Skeletal muscle cell (primary cell): ENCODE measurements at regions not wholly inside any gene's neighbourhood (a gene's known extent, or its start where the extent isn't known, plus 50 kb on each side); places are given as distances from the start of the nearest gene placed in this dataset.

Experiments
- DNase-seq: peaks from one replicate; pipeline ENCODE4 v3.0.0-alpha.2; 2010; ENCODE audit warnings: low read depth
- H3K4me3 ChIP-seq: 2 replicates; pipeline ENCODE4 v1.5.1; 2011; ENCODE audit warnings: low read depth, mild to moderate bottlenecking, control low read depth, low read length, moderate library complexity

DNA sequence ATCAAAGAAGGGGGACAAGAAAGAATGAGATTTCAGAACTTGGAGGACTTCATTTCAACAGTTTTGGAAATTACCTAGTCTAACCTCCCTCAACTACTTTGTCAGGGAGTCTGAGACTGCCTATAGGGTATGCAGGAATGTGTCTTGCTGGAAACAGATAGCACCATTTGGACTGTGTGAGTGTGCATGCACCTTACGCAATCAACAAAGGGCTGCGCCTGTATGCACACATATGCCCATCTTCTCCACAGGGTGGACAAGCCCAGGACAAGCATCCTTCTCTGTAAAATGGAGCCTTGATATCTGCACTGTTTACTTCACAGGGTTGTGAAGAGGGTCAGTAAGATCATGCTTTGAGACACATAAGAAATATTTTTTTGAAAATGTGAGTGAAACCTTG lies 305.7 kb upstream of the ASIC2 start:
- H3K4me3 ChIP-seq = no peak overlapping the region

DNA sequence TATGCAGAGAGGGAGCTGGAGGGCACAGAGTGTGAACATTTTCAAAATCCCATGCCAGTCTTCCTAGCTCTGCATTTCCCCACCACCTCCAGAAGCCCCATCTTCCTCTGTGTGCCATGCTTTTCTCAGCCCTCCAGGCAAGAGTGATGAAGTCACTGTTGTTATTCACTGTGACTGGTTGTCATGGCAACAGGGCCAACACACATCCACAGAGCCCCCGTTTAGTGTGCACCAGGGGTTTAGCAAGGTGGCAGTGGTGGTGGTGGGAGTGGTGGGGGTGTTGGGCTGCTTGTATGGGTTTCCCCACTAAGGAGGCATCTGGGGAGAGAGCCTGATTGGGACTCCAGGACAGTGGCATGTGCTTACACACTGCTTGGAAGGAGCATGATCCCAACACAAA lies 309.9 kb upstream of the ASIC2 start:
- H3K4me3 ChIP-seq = no peak overlapping the region
- no peak for DNase-seq

More for the DNA sequence above, 305.7 kb upstream of the ASIC2 start:
- DNase-seq = no peak

DNA sequence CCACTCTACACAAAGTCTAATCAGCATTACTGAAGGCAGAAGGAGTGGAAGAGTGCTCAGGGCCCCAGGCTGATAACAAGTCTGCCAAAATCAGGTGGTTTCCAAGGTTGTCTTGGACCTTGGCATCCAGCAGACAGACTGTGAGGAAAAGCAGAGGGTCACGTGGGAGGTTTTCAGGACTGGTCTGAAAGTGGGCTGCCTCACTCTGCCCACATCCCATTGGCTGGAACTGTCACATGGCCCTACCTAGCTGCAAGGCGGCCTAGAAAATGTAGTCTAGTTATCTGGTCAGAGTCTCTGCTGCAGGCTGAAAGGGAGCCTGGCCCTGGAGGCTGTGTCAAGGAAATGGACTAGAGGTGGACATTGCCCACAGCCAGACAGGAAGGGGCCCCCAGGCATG lies 310.7 kb upstream of the ASIC2 start:
- DNase-seq = no peak
- H3K4me3 ChIP-seq = no peak overlapping the region

DNA sequence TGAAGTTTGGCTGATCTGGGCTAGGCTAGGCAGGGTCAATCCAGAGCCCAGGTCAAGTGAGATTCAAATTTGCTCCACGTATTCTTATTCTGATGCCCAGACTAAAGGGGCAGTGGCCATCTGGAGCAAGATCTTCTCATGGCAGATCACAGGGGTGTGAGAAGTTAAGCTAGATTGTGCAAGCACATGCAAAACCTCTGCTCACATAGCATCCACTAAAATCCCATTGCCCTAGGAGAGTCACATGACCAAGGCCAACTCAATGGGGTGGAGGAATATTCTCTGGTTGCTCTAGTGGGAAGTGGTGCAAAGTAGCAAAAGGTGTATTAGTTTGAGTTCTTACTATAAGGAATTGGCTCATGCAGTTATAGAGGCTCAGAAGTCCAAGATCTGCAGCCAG lies 318.4 kb upstream of the ASIC2 start:
- no peak overlapping the region for H3K4me3 ChIP-seq
- DNase-seq = no peak

DNA sequence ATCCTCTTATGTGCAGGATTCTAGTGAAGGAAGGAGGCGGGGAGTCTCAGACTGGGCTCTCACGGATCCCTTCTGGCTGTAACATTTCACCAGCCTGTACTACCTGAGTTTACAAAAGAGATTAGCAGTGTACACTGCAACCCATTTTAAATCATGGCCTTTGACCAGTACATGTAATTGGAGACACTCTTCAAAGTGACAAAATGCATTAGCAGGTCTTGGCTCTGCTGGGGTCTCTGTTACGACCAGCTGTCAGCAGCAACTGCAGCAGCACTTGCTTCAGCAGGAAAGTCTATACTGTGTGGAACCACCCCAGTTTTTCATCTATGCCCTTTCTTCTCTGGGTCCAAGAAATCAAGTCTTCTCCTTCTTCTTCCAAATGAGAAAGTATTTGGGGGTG lies 322.8 kb upstream of the ASIC2 start:
- no peak overlapping the region for H3K4me3 ChIP-seq
- DNase-seq = no peak

DNA sequence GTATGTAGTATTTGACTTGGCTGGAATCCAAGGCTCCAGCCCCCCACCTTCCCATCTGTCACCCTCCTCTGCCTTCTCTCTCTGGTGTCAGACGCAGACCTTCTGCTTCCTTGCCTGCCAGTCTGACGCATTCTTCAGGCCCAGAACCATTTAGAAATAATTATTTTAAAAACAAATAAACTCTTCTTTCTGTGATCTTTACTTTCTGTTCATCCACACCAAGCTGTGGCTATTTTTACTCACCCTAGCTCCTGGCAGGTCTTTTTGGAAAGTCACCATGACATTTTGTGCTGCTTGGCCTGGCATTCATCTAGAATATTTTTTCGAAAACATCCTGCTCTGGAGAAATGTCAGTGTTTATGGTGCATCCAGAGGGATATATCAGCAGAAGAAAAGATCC lies 330.7 kb upstream of the ASIC2 start:
- no peak for DNase-seq
- H3K4me3 ChIP-seq = no peak overlapping the region

DNA sequence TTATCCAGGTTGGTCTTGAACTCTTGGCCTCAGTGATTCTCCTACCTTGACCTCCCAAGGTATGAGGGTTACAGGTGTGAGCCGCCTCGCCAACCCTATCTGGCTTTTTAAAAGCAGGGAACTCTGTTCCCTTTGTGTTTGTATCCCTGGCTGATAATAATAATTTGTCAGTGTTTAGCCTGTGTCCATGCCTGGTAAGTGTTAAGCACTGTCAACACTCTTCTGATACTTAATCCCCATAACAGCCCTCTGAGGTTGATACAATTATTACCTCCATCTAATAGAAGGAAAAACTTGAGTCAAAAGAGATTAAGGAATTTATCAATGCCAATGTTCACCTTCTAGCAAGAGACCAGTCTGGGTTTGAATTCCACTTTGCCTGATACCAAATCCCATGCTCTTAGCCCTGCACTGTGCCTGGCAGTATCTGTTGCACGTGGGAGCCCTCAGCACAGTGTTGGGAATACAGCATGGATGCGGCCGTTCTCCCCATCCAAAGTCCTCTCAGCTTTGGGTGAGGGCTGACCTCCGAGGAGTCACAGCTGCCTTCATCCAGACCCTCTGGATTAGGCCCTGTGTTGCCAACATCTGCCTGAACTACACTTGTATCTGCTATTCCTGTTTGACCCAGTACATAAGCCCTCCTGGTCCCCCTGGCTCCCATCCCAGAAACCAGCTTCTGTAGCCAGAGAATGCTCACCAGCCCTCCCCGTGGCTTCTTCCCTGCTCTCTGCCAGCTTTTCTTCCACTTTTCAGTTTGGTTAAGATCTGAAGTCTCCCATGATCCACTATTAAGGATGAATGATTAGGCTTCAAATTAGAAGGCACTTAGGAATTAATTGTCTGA lies 335.6 kb upstream of the ASIC2 start:
- no peak overlapping the region for H3K4me3 ChIP-seq
- no peak for DNase-seq

DNA sequence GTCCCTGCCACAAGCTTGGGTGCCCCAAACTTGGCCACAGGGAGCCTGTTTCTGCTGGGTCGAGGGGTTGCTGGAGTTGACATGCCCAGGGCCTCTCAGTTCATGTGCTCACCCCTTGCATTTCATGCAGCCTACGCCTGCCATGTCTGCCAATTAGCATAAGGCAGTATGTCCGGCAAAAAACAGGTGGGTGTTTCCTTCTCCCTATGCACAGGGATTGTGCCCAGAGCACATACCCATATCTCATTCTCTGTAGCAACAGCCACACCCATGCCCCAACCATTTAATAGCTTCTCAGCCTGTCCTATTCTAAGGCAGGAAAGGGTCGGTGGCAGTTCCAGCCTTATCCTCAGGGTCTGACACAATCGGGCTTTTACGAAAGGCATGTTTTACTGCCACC lies 340.4 kb upstream of the ASIC2 start:
- no peak overlapping the region for H3K4me3 ChIP-seq
- no peak for DNase-seq

DNA sequence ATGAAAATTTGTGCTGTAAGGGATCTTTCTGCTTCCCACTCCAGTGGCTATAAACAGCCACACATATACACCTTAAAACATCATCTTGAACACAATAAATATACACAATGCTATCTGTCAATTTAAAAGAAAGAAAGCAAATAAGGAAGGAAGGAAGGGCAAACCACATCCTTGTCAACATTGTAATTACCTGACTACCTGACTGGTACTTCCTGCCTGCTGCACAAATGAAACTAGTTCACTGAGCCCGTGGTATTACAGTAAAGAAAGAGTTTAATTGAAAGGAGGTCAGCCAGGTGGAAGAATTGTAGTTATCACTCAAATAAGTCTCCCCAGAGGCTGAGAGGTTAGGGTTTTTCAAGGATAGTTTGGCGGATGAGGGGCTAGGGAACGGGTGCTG lies 344.4 kb upstream of the ASIC2 start:
- no peak for DNase-seq
- no peak overlapping the region for H3K4me3 ChIP-seq

DNA sequence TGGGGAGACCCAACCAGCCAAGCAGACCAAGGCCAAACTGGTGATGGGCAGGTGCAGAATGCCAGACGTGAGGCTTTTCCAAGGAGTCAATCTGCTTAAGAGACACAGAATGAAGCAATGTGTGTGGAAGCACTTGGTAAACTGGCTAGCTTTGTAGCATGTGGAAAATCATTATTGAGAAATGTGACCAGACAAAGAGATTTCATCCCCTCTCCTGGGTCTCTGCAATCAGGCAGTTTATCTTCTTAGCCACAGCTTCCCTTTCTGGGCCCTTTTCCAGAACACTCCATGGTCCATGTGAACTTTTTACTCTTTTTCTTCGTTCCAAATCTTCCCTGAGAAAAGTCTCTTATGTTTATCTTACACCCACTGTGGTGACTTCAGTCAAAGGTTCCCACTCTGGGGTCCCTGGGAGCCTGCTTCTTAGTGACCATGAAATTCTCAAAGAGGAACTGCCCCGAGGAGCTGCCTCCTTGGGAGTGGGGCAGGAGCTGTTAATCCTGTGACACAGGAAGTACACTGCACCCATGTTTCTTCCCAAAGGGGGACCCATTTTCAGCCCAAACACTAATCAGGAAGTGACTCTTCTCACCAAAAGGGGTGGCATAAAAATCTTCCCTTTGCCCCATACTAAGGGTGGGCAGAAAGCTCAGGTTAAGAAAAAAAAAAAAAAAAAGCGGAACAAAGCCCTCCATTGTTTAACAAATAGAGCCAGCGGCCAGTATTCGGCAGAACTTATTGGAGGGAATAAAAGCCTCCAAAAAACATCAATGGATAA lies 346.2 kb upstream of the ASIC2 start:
- no peak overlapping the region for H3K4me3 ChIP-seq
- no peak for DNase-seq

DNA sequence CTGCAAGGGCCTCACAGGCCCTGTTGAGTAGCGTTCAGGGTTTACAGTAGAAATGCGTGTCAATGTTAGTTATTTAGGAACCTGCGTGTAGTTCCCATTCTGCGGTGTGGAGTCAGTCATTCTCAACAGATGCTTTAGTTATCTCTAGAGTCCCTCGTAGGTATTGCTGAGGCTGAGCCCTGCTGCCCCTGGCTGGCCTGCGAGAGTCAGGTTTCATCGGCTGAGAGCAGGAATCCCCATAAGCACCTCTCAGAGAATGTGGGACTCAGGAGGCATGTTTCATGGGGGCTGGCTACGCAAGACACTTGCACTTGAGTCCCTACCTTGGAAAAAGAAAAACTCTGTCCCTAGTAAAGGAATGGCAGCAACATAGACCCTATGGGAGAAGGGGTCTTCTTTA lies 347.5 kb upstream of the ASIC2 start:
- no peak for DNase-seq

DNA sequence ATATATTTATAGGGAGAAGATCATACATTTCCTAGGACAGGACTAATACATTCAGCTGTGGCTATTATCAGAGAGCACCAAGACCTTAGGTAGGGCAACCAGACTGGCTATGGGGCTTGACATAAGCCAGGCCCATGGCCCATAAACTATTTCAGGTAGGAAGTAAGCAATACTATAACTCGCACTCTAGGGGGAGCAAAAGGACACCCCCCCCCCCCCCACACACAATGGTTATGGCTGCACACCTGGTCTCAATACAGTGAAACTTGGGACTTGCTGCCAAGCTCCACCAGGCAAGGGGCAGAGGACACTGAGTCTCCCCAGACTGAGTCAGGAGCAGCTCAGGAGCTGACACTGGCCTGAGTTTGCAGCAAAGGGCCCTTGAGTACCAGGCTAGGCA lies 348.9 kb upstream of the ASIC2 start:
- no peak for DNase-seq
- no peak overlapping the region for H3K4me3 ChIP-seq

More for the DNA sequence above, 347.5 kb upstream of the ASIC2 start:
- H3K4me3 ChIP-seq = no peak overlapping the region

DNA sequence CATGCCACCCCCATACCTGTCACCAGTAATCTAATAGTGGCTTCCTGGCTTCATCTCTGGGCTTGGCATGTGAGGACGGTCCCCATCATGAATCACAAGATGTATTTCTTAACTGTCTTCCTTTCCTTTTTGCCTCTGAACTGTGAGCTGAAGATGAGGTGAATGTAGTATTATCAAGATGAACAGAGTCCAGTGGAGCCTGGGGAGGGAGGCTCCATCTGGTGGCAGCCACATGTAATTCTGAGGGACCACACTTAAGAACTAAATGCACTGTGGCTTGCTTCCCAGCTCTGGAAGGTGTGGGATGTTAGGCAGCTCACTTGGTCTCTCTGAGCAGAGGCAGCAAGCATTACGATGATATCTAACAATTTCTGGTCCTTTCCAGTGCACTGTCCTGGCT lies 354.9 kb upstream of the ASIC2 start:
- DNase-seq = no peak
- H3K4me3 ChIP-seq = no peak overlapping the region

DNA sequence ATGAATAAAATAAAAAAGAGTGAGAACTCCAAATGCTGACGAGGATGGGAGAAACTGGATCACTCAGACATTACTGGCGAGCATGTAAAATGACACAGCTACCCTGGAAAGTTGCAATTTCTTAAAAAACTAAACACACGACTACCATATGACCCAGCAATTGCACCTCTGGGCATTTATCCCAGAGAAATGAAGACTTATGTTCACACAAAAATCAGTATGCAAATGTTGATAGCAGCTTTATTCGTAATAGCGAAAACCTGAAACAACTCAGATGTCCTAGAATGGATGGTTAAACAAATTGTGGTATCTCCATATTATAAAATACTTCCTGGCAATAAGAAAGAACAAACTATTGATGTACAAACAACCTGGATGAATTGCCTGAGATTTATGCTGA lies 357.2 kb upstream of the ASIC2 start:
- H3K4me3 ChIP-seq = no peak overlapping the region
- no peak for DNase-seq

DNA sequence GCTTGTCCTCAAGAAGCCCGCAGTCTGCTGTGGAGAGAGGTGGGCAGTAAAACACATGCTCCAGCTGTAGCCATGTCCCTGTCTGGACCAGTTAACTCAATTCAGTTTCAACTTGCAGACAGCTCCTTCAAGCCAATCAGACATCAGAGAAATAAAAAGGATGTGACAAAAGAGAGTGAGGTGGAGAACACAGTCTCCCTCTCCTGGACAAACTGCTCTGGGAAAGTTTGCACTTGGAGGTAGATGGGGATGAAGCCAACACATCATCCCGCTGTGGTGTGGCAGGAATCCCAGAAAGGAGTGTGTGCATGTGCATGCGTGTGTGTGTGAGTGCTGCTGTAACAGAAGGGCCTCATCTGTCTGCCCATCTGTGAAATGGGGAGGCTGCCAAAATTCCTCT lies 358.6 kb upstream of the ASIC2 start:
- no peak for DNase-seq
- no peak overlapping the region for H3K4me3 ChIP-seq

DNA sequence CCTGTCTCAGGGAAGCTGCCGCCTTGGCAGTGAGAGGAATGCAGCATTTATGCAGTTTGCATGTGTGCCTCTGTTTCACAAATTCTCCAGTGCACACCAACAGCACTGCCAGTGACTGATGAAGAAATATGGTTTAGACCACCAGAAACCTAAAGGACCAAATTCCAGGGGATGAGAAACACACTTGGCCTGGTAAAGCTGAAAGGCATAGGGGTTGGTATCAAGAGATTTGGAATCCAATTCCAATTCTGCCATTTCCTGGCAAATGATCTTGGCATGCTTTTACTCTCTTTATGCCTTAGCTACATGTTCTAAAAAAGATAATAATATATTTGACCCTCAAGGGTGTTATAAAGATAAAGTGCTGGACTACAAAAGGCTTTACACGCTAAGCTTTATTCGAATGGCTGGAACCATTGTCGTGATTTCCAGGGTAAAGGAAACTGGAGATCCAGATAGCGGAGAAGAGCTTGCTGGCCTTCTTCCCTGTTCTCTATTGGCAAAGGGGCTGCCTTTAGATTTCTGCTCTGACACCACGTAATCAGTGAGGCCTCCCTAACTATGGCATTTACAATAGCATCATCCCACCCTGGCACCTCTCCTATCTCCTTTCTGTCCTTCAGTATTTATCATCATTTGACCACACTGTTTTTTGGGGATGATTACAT lies 359.8 kb upstream of the ASIC2 start:
- no peak overlapping the region for H3K4me3 ChIP-seq
- DNase-seq = no peak

DNA sequence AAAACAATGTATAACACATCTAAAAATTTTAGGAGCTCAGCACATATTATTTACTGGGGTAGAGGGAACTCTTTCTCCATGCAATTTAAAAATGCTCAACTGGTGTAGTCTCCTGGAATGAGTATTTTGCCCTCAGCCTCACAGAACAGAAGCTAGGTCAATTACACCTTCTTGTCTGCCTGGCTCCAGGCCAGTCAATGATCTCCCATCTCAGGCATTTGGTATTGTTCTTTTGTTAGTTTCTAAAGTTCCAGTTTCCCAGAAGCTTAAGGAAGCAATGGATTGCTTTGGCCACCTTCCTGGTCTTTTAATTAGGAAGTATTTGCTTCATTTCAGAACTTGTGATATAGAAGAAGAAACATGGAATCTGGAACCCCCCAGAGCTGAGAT lies 360.3 kb upstream of the ASIC2 start:
- no peak for DNase-seq
- H3K4me3 ChIP-seq = no peak overlapping the region

DNA sequence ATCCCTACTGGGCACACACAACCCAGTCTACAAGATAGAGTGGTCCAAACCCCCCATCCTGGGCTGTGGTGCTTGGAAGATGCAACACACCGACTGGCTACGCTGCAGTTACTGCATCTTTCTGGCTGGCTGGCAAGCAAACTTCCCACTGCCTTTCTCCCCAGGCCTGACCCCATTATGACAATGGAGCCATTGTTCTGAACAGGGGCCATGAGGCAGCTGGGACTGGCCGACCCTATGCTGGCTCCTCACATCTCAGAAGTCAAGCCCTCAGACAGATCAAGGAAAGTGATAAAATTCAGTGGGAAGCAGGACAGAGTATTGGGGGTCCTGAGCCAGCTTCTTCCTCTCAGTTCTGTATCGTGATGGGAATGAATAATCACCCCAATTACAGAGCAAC lies 364.1 kb upstream of the ASIC2 start:
- H3K4me3 ChIP-seq = no peak overlapping the region
- no peak for DNase-seq

DNA sequence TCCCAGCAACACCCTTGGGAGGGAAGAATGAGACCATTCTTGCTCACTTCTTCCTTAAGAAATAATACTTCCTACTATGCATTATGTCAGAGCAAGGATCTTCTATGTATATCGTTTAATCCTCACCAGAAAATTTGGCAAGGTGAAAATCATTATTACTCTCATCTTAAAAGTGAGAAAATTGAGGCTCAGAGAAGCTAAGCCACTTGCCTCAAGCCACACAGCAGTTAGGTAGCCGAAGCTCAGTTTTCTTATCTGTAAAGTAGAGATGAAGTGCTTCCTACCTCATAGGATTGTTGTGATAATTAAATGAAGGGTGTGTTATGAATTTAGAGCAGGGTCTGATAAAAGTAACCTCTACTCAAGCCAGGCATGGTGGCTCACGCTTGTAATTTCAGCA lies 368.9 kb upstream of the ASIC2 start:
- no peak for DNase-seq
- H3K4me3 ChIP-seq = no peak overlapping the region

DNA sequence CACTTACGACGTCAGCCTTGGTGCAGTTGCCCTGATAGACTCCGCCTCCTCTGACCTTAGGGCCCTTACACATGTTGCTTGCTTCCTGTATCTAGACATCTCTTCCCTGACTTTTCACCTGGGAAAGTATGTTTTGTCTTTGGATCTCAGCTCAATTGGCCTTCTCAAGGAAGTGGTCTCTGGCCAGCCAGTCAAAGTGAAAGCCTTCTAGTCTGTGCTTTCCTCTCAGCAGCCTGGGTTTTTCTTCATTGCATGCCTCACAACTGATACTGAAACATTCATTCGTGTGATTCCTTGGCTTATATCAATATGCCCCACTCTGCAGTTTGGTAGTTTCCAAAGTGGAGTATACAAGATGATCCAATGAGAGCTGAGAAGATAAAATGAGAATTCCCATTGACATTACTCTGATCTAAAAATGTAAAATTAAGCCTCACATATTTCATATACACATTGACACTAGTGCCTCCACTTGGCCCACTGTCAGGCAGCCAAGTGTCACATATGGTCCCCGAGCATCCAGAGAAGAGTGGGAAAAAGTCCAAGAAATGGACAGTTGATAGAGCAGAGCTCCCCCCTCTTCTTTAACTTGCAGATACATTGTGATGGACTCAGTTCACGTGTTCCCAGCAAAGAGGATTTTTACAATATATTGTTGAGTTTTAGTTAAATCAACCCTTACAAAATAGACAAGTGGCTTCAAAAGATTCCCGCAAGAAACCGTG lies 371.2 kb upstream of the ASIC2 start:
- DNase-seq = no peak
- H3K4me3 ChIP-seq = no peak overlapping the region
